ENCODE measurements at regions not wholly inside any gene's neighbourhood (a gene's known extent, or its start where the extent isn't known, plus 50 kb on each side); places are given as distances from the start of the nearest gene placed in this dataset.

DNA sequence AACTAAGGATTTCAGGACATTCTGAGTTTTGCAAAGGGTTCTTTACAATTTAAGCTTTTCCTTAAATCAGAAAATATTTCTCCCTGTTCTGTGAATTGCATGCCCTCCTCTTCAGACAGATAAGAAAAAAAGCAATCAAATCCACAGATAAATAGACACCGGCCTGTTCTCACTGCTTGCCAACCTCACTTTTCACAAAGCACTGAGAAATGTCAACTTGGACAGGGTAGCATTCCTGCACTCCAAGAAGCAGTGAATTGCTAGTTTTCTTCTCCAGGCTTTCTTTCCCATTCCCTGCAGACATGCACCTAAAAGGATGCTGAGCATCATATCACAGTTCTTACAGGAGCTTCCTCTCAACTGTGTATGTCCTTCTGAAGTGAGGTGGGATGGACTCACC, 226.0 kb downstream of the CHRM3 start:
- TF ChIP-seq, protein P1, sequence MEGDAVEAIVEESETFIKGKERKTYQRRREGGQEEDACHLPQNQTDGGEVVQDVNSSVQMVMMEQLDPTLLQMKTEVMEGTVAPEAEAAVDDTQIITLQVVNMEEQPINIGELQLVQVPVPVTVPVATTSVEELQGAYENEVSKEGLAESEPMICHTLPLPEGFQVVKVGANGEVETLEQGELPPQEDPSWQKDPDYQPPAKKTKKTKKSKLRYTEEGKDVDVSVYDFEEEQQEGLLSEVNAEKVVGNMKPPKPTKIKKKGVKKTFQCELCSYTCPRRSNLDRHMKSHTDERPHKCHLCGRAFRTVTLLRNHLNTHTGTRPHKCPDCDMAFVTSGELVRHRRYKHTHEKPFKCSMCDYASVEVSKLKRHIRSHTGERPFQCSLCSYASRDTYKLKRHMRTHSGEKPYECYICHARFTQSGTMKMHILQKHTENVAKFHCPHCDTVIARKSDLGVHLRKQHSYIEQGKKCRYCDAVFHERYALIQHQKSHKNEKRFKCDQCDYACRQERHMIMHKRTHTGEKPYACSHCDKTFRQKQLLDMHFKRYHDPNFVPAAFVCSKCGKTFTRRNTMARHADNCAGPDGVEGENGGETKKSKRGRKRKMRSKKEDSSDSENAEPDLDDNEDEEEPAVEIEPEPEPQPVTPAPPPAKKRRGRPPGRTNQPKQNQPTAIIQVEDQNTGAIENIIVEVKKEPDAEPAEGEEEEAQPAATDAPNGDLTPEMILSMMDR (IDR thresholded peaks at IDR 0.05), result no peak
- no peak for TF ChIP-seq POLR2A (IDR thresholded peaks at IDR 0.05)

Data from breast epithelium (tissue), 3 donors.